ENCODE measurements at regions not wholly inside any gene's neighbourhood (a gene's known extent, or its start where the extent isn't known, plus 50 kb on each side); places are given as distances from the start of the nearest gene placed in this dataset.

DNA sequence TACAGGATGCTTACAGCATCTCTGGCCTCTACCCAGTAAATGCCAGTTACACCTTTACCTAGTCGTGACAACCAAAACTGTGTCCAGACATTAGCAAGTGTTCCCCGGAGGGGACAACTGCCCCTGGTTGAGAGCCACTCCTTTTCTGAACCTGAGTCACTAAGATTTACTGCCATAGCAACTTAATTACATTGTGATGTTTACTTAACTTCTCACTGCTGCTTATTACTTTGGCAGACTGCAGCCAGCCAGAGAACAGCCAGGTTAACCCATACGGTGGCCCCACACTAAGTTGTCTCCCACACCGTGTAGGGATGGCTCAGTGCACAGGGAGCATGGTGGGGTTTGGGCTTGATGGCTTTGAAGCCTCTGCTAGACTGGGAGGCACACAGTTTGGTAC, 204.7 kb upstream of the SULF2 start:
- no peaks in the 10 kb centered on the region for H3K79me2 ChIP-seq (ENCODE audit: low read depth)
- no peaks in the 10 kb centered on the region for H4K20me1 ChIP-seq (ENCODE audit: insufficient read depth)
- H3K9me3 ChIP-seq (ENCODE audit: insufficient read depth, low read depth) = peaks cover 21% of the 10 kb centered on the region
- intact Hi-C loops (cut with micrococcal nuclease; ENCODE audit: unreplicated experiment) = no loop called here
- DNase-seq = peak; percentile 72 to 97
- H2AFZ ChIP-seq = no peak overlapping the region
- ChIA-PET CTCF (no interaction called here), POLR2A (ENCODE audit: unreplicated experiment) (no interaction called here)
- peaks cover 52% of the 10 kb centered on the region for H3K4me1 ChIP-seq (replicated peaks; ENCODE audit: insufficient read depth)
- no TSS peak for BruUV-seq (replicated peaks)
- no peak overlapping the region for H3K4me3 ChIP-seq
- H3F3A ChIP-seq (ENCODE audit: insufficient read depth, low read depth) = peaks cover 40% of the 10 kb centered on the region
- no peak for TF ChIP-seq EZH2 (IDR thresholded peaks at IDR 0.05; ENCODE audit: low read depth)
- TF ChIP-seq, protein P1, sequence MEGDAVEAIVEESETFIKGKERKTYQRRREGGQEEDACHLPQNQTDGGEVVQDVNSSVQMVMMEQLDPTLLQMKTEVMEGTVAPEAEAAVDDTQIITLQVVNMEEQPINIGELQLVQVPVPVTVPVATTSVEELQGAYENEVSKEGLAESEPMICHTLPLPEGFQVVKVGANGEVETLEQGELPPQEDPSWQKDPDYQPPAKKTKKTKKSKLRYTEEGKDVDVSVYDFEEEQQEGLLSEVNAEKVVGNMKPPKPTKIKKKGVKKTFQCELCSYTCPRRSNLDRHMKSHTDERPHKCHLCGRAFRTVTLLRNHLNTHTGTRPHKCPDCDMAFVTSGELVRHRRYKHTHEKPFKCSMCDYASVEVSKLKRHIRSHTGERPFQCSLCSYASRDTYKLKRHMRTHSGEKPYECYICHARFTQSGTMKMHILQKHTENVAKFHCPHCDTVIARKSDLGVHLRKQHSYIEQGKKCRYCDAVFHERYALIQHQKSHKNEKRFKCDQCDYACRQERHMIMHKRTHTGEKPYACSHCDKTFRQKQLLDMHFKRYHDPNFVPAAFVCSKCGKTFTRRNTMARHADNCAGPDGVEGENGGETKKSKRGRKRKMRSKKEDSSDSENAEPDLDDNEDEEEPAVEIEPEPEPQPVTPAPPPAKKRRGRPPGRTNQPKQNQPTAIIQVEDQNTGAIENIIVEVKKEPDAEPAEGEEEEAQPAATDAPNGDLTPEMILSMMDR (conservative IDR thresholded peaks at IDR 0.05) = no peak
- H3K36me3 ChIP-seq (ENCODE audit: low read depth) = no peaks in the 10 kb centered on the region
- H3K9me2 ChIP-seq (ENCODE audit: insufficient read depth) = no peaks in the 10 kb centered on the region
- no peaks in the 10 kb centered on the region for H3K27me3 ChIP-seq (ENCODE audit: insufficient read depth, low read depth)
- H3K27ac ChIP-seq = peak overlapping the region; percentile 61
- H3K4me2 ChIP-seq = peak overlapping the region; percentile 43

DNA sequence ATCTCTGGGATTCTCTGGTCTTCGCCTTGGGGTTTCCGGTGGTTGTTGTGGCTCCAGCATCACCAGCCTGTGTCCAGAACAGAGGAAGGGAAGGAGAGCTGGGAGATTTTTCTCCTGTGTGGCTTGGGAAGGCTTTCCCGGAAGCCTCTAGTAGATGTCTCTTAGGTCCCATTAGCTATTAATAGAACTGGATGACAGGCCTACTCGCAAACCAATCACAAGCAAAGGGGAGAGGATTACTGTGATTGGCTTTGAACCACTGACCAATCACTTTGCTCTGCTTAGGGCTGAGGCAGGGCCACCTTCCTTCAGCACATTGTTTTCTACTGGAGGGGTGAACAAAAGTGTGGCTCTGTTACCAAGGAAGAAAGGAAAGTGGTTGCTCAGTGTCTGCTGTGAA, 203.4 kb upstream of the SULF2 start:
- CTCF ChIA-PET = interaction anchor here (0.6 kb wide), 1 partner anchor 11 kb away, joined by 3 read pairs; no protein-coding TSS in a partner anchor
- no peak for TF ChIP-seq EZH2 (IDR thresholded peaks at IDR 0.05; ENCODE audit: low read depth)
- TF ChIP-seq, protein P1 (conservative IDR thresholded peaks at IDR 0.05) = no peak
- H3K36me3 ChIP-seq (ENCODE audit: low read depth) = no peaks in the 10 kb centered on the region
- H2AFZ ChIP-seq = no peak overlapping the region
- H4K20me1 ChIP-seq (ENCODE audit: insufficient read depth) = no peaks in the 10 kb centered on the region
- POLR2A ChIA-PET (ENCODE audit: unreplicated experiment) = no interaction called here
- DNase-seq = no peak
- H3K27me3 ChIP-seq (ENCODE audit: insufficient read depth, low read depth) = no peaks in the 10 kb centered on the region
- H3K4me1 ChIP-seq (replicated peaks; ENCODE audit: insufficient read depth) = peaks cover 64% of the 10 kb centered on the region
- intact Hi-C loops (cut with micrococcal nuclease; ENCODE audit: unreplicated experiment) = no loop called here
- no TSS peak for BruUV-seq (replicated peaks)
- H3K4me2 ChIP-seq = no peak overlapping the region
- no peaks in the 10 kb centered on the region for H3K79me2 ChIP-seq (ENCODE audit: low read depth)
- H3K9me3 ChIP-seq (ENCODE audit: insufficient read depth, low read depth) = peaks cover 21% of the 10 kb centered on the region
- H3K4me3 ChIP-seq = no peak overlapping the region
- H3K9me2 ChIP-seq (ENCODE audit: insufficient read depth) = no peaks in the 10 kb centered on the region
- peaks cover 52% of the 10 kb centered on the region for H3F3A ChIP-seq (ENCODE audit: insufficient read depth, low read depth)
- H3K27ac ChIP-seq = peak overlapping the region; percentile 61; the same call in 1 of the 2 replicates

DNA sequence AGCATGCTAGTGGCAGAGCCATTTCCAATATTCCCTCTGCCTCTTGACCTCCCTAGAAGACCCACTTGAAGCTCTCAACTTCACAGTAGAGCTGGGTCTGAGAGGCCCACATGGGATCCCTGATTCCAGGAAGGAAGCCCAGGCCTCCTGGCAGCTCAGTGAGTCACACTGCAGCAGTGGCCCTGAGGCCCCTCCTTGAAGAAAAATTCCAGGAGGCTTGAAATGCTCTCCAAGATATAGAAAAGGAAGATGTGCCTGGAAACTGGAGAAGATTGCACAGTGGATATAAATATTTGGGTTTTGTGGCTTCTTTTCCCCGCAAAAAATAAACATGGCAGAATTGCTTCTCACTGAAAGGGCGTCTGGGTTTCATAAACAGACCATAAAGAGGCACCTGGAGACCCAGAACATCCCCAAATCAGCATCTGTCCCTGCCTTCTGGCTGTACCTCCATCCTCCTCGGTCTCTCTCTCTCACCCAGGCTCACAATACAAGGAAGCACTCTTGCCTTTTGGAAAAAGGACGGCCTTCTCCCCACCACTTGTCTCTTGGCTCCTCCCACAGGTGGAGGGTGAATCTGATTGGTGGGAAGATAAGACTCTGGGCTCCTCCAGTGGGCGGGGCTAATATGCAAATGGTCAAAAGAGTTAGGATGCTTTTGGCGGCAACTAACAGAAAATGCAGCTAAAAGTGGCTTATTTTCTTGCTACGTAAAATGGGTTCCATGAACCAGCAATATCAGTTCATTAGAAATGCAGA, 200.0 kb upstream of the SULF2 start:
- no peaks in the 10 kb centered on the region for H3K36me3 ChIP-seq (ENCODE audit: low read depth)
- peaks cover 63% of the 10 kb centered on the region for H3F3A ChIP-seq (ENCODE audit: insufficient read depth, low read depth)
- peak overlapping the region; percentile 98 for H3K27ac ChIP-seq
- intact Hi-C loops (cut with micrococcal nuclease; ENCODE audit: unreplicated experiment) = loop anchor here (1.0 to 2.0 kb wide), 3 partner anchors 27 to 195 kb away; no protein-coding TSS in a partner anchor
- POLR2A ChIA-PET (ENCODE audit: unreplicated experiment) = interaction anchor here (0.5 to 1.9 kb wide), 9 partner anchors 18 to 360 kb away, joined by 3 to 15 read pairs (median 4); no protein-coding TSS in a partner anchor
- CTCF ChIA-PET = interaction anchor here (0.8 to 1.6 kb wide), 6 partner anchors 26 to 635 kb away, joined by 3 to 8 read pairs (median 4); no protein-coding TSS in a partner anchor
- H3K4me2 ChIP-seq = peak overlapping the region; percentile 59
- H3K9me2 ChIP-seq (ENCODE audit: insufficient read depth) = no peaks in the 10 kb centered on the region
- no peak for TF ChIP-seq EZH2 (IDR thresholded peaks at IDR 0.05; ENCODE audit: low read depth)
- TF ChIP-seq, protein P1 (conservative IDR thresholded peaks at IDR 0.05) = no peak
- H4K20me1 ChIP-seq (ENCODE audit: insufficient read depth) = no peaks in the 10 kb centered on the region
- H3K79me2 ChIP-seq (ENCODE audit: low read depth) = no peaks in the 10 kb centered on the region
- peaks cover 80% of the 10 kb centered on the region for H3K4me1 ChIP-seq (replicated peaks; ENCODE audit: insufficient read depth)
- DNase-seq = peak; percentile 81 to 89
- H3K9me3 ChIP-seq (ENCODE audit: insufficient read depth, low read depth) = peaks cover 10% of the 10 kb centered on the region; the same call in 1 of the 2 replicates
- peak overlapping the region; percentile 16; the same call in 1 of the 2 replicates for H3K4me3 ChIP-seq
- TSS peak; percentile 53 for BruUV-seq (replicated peaks)
- H3K27me3 ChIP-seq (ENCODE audit: insufficient read depth, low read depth) = no peaks in the 10 kb centered on the region
- H2AFZ ChIP-seq = peak overlapping the region; percentile 59; the same call in 1 of the 2 replicates
